ENCODE measurements at regions not wholly inside any gene's neighbourhood (a gene's known extent, or its start where the extent isn't known, plus 50 kb on each side); places are given as distances from the start of the nearest gene placed in this dataset.

GRCh38 chr1:95438218-95438948, 204.4 kb downstream of the RWDD3 start:
- TF ChIP-seq, protein P1, sequence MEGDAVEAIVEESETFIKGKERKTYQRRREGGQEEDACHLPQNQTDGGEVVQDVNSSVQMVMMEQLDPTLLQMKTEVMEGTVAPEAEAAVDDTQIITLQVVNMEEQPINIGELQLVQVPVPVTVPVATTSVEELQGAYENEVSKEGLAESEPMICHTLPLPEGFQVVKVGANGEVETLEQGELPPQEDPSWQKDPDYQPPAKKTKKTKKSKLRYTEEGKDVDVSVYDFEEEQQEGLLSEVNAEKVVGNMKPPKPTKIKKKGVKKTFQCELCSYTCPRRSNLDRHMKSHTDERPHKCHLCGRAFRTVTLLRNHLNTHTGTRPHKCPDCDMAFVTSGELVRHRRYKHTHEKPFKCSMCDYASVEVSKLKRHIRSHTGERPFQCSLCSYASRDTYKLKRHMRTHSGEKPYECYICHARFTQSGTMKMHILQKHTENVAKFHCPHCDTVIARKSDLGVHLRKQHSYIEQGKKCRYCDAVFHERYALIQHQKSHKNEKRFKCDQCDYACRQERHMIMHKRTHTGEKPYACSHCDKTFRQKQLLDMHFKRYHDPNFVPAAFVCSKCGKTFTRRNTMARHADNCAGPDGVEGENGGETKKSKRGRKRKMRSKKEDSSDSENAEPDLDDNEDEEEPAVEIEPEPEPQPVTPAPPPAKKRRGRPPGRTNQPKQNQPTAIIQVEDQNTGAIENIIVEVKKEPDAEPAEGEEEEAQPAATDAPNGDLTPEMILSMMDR (IDR thresholded peaks at IDR 0.05; ENCODE audit: low read depth, low read length): no peak
- no peak overlapping the region for H3K4me3 ChIP-seq (ENCODE audit: low read depth, low read length)

- TF ChIP-seq, protein P1 (IDR thresholded peaks at IDR 0.05; ENCODE audit: low read depth, low read length): no peak
- H3K4me3 ChIP-seq (ENCODE audit: low read depth, low read length): no peak overlapping the region
Observed at GRCh38 chr1:95440511-95440910, 206.5 kb downstream of the RWDD3 start.

- no peak overlapping the region for H3K4me3 ChIP-seq (ENCODE audit: low read depth, low read length)
- TF ChIP-seq, protein P1 (IDR thresholded peaks at IDR 0.05; ENCODE audit: low read depth, low read length): no peak
Observed at GRCh38 chr1:95449516-95449915, 215.5 kb downstream of the RWDD3 start.

DNA sequence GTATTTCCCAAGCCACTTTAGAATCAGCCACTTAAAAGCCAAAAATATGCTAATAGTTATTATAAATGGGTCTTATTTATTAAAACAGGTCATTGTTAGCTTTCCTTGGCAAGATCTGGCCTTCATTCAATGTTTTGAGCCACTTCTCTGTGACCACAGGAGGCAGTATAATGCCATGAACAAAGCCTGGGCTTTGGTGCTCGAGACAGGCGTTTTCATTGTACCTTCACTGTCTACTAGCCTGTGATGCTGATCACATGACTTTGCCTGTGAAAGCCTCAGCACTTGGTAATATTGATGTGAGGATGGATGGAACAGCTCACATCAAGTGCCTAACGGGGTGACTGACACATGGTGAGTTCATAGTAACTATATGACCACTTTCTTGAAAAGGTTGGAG, 217.0 kb downstream of the RWDD3 start:
- TF ChIP-seq, protein P1 (IDR thresholded peaks at IDR 0.05; ENCODE audit: low read depth, low read length): no peak
- H3K4me3 ChIP-seq (ENCODE audit: low read depth, low read length): no peak overlapping the region

DNA sequence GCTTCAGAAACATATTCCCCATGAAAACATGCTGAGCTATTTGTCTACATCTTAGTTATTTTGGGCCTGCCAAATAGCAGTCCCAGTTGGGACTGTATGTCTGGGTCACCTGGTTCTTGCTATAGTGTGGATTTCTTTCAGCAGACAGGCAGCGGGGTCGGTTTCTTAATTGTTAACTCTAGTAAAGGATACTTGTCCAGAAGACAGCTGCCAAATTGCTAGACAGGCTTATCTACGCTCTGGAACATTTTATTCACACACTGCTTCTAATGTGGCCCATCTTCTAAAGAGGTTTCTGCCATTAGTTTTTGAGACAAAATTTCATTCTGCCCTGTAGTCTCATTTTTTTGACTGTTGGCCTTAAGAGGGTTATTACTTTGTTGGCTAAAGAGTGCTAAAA, 217.9 kb downstream of the RWDD3 start:
- H3K4me3 ChIP-seq (ENCODE audit: low read depth, low read length): no peak overlapping the region
- TF ChIP-seq, protein P1 (IDR thresholded peaks at IDR 0.05; ENCODE audit: low read depth, low read length): no peak

DNA sequence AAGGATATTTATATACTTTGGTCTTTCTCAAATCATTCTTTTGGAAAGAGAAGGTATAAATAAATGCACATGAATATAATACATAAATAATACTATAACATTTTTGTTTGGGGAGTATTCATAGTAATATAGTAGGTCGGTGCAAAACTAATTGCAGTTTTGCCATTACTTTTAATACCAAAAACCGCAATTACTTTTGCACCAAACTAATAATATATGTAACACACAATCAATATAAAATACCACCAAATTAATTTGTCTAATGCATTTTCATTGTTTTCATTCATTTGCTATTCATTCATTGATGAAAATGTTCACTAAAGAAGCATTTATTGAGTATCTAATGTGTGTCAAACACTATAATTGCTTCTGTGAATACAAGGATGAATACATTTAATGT, 219.0 kb downstream of the RWDD3 start:
- no peak overlapping the region for H3K4me3 ChIP-seq (ENCODE audit: low read depth, low read length)
- TF ChIP-seq, protein P1 (IDR thresholded peaks at IDR 0.05; ENCODE audit: low read depth, low read length): no peak

DNA sequence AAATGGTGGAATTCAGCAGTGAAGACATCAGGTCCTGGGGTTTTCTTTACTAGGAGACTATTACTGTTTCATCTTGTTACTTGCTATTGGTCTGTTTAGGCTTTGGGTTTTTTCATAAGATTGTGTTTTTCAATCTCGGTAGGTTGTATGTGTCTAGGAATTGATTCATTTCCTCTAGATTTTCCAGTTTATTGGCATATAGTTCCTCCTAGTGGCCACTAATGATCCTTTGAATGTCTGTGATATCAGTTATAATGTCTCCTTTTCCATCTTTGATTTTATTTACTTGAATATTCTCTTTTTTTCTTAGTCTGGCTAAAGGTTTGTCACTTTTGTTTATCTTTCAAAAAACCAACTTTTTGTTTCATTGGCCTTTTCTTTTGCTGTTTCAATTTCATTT, 233.0 kb downstream of the RWDD3 start:
- TF ChIP-seq, protein P1 (IDR thresholded peaks at IDR 0.05; ENCODE audit: low read depth, low read length): no peak

More for the DNA sequence above, 233.0 kb downstream of the RWDD3 start:
- no peak overlapping the region for H3K4me3 ChIP-seq (ENCODE audit: low read depth, low read length)
